Keratinocyte (primary cell): ENCODE measurements at regions not wholly inside any gene's neighbourhood (a gene's known extent, or its start where the extent isn't known, plus 50 kb on each side); places are given as distances from the start of the nearest gene placed in this dataset.

Experiments
- DNase-seq: peaks from one replicate; pipeline ENCODE4 v3.0.0-alpha.2; 2011; ENCODE audit warnings: low read depth, missing footprints, low spot score
- FAIRE-seq: peaks from 2 replicates; lab custom pipeline; 2011; peaks lifted over from hg19 to GRCh38; lab: Jason Lieb, UNC
- H2AFZ ChIP-seq: 2 replicates; pipeline ENCODE4 v1.6.0; 2012; ENCODE audit warnings: low read length, control low read depth, inconsistent platforms; ENCODE audit not compliant: control insufficient read depth
- H3K27ac ChIP-seq: 2 replicates; pipeline ENCODE4 v1.5.1; 2011; ENCODE audit warnings: low read length; ENCODE audit not compliant: control insufficient read depth, insufficient read depth
- H3K27me3 ChIP-seq: 3 replicates; pipeline ENCODE4 v1.6.0; 2011; ENCODE audit warnings: low read length; ENCODE audit not compliant: control insufficient read depth, insufficient read depth; ENCODE audit errors: extremely low read depth
- H3K36me3 ChIP-seq, 2 experiments: 2 replicates in 1 of 2; 3 replicates in 1 of 2; pipeline ENCODE4 v1.5.1; 2011; ENCODE audit warnings: low read length in 2 of 2, mild to moderate bottlenecking in 1 of 2; ENCODE audit not compliant: control insufficient read depth in 2 of 2, insufficient read depth in 2 of 2; ENCODE audit errors: extremely low read depth in 1 of 2
- H3K4me1 ChIP-seq: 3 replicates; pipeline ENCODE4 v1.5.1; 2011; ENCODE audit warnings: low read length; ENCODE audit not compliant: control insufficient read depth, insufficient read depth; ENCODE audit errors: extremely low read depth
- H3K4me2 ChIP-seq: 3 replicates; pipeline ENCODE4 v1.6.0; 2011; ENCODE audit warnings: low read depth, low read length; ENCODE audit not compliant: control insufficient read depth, insufficient read depth; ENCODE audit errors: extremely low read depth
- H3K4me3 ChIP-seq, 3 experiments: fragments of 200-600 bp in 1 of 3; sonication (generic) in 1 of 3; 2 replicates in 2 of 3; 3 replicates in 1 of 3; pipeline ENCODE4 v1.5.1; 2011 to 2016; ENCODE audit warnings: low read length in 3 of 3, mild to moderate bottlenecking in 3 of 3, control low read depth in 2 of 3, inconsistent platforms in 1 of 3, low read depth in 1 of 3, mixed read lengths in 1 of 3, mixed run types in 1 of 3, moderate library complexity in 1 of 3; ENCODE audit not compliant: control insufficient read depth in 2 of 3, insufficient read depth in 2 of 3; ENCODE audit errors: extremely low read depth in 1 of 3
- H3K79me2 ChIP-seq: 2 replicates; pipeline ENCODE4 v1.6.0; 2012; ENCODE audit warnings: low read length; ENCODE audit not compliant: control insufficient read depth, insufficient read depth
- H3K9ac ChIP-seq: 3 replicates; pipeline ENCODE4 v1.6.0; 2011; ENCODE audit warnings: low read length; ENCODE audit not compliant: control insufficient read depth, insufficient read depth; ENCODE audit errors: extremely low read depth
- H3K9me1 ChIP-seq: 3 replicates; pipeline ENCODE4 v1.6.0; 2011; ENCODE audit warnings: low read length; ENCODE audit not compliant: control insufficient read depth, insufficient read depth; ENCODE audit errors: extremely low read depth
- H3K9me3 ChIP-seq: 2 replicates; pipeline ENCODE4 v1.5.1; 2012; ENCODE audit warnings: low read depth, low read length; ENCODE audit not compliant: control insufficient read depth
- H4K20me1 ChIP-seq: 3 replicates; pipeline ENCODE4 v1.6.0; 2011; ENCODE audit warnings: low read length; ENCODE audit not compliant: control insufficient read depth, insufficient read depth; ENCODE audit errors: extremely low read depth
- CTCF ChIP-seq, 3 experiments: IDR thresholded peaks in 1 of 3; conservative IDR thresholded peaks in 1 of 3; optimal IDR thresholded peaks in 1 of 3; 2 replicates in 2 of 3; 3 replicates in 1 of 3; pipeline versions ENCODE3 to v1.5.1; 2011; ENCODE audit warnings: low read length in 3 of 3, mild to moderate bottlenecking in 3 of 3, moderate library complexity in 2 of 3, control low read depth in 1 of 3, inconsistent platforms in 1 of 3; ENCODE audit not compliant: insufficient read depth in 2 of 3; ENCODE audit errors: extremely low read depth in 1 of 3
- EZH2 ChIP-seq: IDR thresholded peaks from one replicate; pipeline ENCODE4 v1.6.1; 2012; ENCODE audit warnings: inconsistent platforms, mild to moderate bottlenecking, low read length, moderate library complexity
- dilution Hi-C: fragments of 300-500 bp; cut with MboI; formaldehyde crosslinking; loops from one replicate; pipeline ENCODE4 v1.7.0; 2020; ENCODE audit warnings: low sequenced_read_pairs; ENCODE audit not compliant: extremely low pct_ligation_motif_present

- FAIRE-seq: no peak
- Histone ChIP-seq H3K27me3 (no peaks in the 10 kb centered on the region), H3K9ac (peak overlapping the region; percentile 86), H2AFZ (no peak overlapping the region), H3K9me3 (peaks cover 5% of the 10 kb centered on the region), H3K4me2 (peak overlapping the region; percentile 64), H3K79me2 (no peaks in the 10 kb centered on the region), H3K9me1 (no peaks in the 10 kb centered on the region), H3K4me1 (peaks cover 36% of the 10 kb centered on the region), H3K4me3 (peak overlapping the region in 2 of 3 experiments; percentile 23 to 24), H3K27ac (peak overlapping the region; percentile 96), H4K20me1 (no peaks in the 10 kb centered on the region), H3K36me3 (no peaks in the 10 kb centered on the region)
- TF ChIP-seq CTCF (optimal IDR thresholded peaks at IDR 0.05 in 1 of 3, IDR thresholded peaks at IDR 0.05 in 1 of 3, conservative IDR thresholded peaks at IDR 0.05 in 1 of 3; ENCODE audit: extremely low read depth in 1 of 3, insufficient read depth in 2 of 3, low read length in 3 of 3): no peak
- TF ChIP-seq EZH2: no peak
- no peak for DNase-seq
- dilution Hi-C loops: no loop called here
These were observed 65.4 kb upstream of the IRX4 start for GRCh38 chr5:1948111-1948510.

GRCh38 chr5:1946776-1947175 lies 64.1 kb upstream of the IRX4 start:
- Histone ChIP-seq H3K4me2 (no peak overlapping the region), H4K20me1 (no peaks in the 10 kb centered on the region), H3K4me3 (no peak overlapping the region), H3K27ac (no peak overlapping the region), H2AFZ (no peak overlapping the region), H3K27me3 (no peaks in the 10 kb centered on the region), H3K9me3 (peaks cover 6% of the 10 kb centered on the region), H3K79me2 (no peaks in the 10 kb centered on the region), H3K9me1 (no peaks in the 10 kb centered on the region), H3K9ac (no peak overlapping the region), H3K36me3 (no peaks in the 10 kb centered on the region), H3K4me1 (peaks cover 39% of the 10 kb centered on the region)
- FAIRE-seq: no peak
- no peak for DNase-seq
- TF ChIP-seq CTCF (optimal IDR thresholded peaks at IDR 0.05 in 1 of 3, IDR thresholded peaks at IDR 0.05 in 1 of 3, conservative IDR thresholded peaks at IDR 0.05 in 1 of 3; ENCODE audit: extremely low read depth in 1 of 3, insufficient read depth in 2 of 3, low read length in 3 of 3): no peak
- TF ChIP-seq EZH2: no peak
- dilution Hi-C loops: no loop called here
